Suprapubic skin (tissue), 3 donors: ENCODE measurements at regions not wholly inside any gene's neighbourhood (a gene's known extent, or its start where the extent isn't known, plus 50 kb on each side); places are given as distances from the start of the nearest gene placed in this dataset.

Experiments used
- POLR2A ChIP-seq, 2 donors: fragments of 450-650 bp; IDR thresholded peaks; one replicate each; pipeline ENCODE4 v1.6.1; 2017; ENCODE audit warnings: antibody characterized with exemption in 2 of 2, mild to moderate bottlenecking in 2 of 2, moderate library complexity in 2 of 2
- TF ChIP-seq, protein P1 (sequence below), 2 donors: fragments of 200-600 bp in 1 of 2; fragments of 450-650 bp in 1 of 2; sonication (generic) in 1 of 2; IDR thresholded peaks; one replicate each; pipeline ENCODE4 v1.5.1; 2016 to 2019; ENCODE audit warnings: antibody characterized with exemption in 2 of 2, mild to moderate bottlenecking in 1 of 2, moderate library complexity in 1 of 2

DNA sequence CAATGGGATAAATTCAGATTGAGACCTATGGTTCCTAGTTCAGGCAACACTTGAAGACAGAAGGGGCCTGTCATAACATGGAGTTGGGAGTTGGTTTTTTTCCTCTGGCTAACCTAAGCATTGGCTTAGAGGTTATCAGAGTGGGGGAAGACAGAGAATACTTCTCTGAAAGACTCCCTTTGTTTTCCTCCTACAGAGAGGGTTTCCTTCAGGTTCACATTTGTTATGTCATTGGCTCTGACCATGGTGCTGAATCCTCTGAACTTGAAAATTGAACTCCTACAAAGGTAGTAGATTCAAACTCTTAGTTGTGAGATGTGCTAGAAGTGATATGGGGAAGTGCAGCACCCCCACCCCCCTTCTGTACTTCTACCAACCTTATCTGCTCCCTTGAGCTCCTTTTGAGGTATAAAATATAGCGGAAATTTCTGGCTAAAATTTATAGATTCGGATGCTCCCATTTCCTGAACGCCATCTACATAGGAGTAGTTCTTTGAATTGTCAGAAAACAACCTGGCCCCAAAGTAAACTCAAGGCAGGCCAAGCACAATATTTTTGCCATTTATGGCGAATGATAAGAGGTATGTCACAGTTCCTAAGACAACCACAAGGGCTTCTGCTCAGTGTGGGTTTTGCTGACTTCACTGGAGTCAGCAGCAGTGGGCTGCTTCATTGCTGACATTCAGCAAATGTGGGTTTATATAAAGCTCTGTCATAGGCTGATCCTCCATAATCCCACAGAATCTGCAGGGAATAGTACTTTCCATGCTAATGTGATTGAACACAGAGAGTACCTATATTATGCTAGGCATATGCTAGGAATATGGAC lies 131.6 kb upstream of the KLF14 start:
- TF ChIP-seq, protein P1, sequence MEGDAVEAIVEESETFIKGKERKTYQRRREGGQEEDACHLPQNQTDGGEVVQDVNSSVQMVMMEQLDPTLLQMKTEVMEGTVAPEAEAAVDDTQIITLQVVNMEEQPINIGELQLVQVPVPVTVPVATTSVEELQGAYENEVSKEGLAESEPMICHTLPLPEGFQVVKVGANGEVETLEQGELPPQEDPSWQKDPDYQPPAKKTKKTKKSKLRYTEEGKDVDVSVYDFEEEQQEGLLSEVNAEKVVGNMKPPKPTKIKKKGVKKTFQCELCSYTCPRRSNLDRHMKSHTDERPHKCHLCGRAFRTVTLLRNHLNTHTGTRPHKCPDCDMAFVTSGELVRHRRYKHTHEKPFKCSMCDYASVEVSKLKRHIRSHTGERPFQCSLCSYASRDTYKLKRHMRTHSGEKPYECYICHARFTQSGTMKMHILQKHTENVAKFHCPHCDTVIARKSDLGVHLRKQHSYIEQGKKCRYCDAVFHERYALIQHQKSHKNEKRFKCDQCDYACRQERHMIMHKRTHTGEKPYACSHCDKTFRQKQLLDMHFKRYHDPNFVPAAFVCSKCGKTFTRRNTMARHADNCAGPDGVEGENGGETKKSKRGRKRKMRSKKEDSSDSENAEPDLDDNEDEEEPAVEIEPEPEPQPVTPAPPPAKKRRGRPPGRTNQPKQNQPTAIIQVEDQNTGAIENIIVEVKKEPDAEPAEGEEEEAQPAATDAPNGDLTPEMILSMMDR (IDR thresholded peaks at IDR 0.05): no peak
- TF ChIP-seq POLR2A (IDR thresholded peaks at IDR 0.05): no peak
